ENCODE measurements at regions not wholly inside any gene's neighbourhood (a gene's known extent, or its start where the extent isn't known, plus 50 kb on each side); places are given as distances from the start of the nearest gene placed in this dataset.

DNA sequence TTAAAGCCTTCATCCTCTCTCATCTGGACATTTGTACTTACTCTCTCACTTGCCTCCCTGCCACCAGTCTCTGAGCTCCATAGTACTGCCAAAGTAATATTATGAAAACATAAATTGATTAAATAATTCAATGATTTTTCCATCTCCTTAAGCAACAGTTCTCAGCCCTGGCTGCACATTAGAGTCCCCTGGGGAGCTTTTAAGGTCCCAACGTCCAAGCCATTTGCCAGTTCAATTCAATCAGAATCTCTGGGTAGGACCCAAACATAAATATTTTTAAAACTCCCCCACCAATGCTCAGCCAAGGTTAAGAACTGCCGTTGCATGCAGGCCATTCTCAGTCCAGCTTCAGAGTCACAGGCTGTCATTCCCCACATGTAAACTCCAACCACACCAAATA lies 114.4 kb upstream of the BMAL1 start:
- H3K27ac ChIP-seq: no peak overlapping the region
- no peak for TF ChIP-seq ZFX (IDR thresholded peaks at IDR 0.05)
- TF ChIP-seq, protein P1, sequence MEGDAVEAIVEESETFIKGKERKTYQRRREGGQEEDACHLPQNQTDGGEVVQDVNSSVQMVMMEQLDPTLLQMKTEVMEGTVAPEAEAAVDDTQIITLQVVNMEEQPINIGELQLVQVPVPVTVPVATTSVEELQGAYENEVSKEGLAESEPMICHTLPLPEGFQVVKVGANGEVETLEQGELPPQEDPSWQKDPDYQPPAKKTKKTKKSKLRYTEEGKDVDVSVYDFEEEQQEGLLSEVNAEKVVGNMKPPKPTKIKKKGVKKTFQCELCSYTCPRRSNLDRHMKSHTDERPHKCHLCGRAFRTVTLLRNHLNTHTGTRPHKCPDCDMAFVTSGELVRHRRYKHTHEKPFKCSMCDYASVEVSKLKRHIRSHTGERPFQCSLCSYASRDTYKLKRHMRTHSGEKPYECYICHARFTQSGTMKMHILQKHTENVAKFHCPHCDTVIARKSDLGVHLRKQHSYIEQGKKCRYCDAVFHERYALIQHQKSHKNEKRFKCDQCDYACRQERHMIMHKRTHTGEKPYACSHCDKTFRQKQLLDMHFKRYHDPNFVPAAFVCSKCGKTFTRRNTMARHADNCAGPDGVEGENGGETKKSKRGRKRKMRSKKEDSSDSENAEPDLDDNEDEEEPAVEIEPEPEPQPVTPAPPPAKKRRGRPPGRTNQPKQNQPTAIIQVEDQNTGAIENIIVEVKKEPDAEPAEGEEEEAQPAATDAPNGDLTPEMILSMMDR (conservative IDR thresholded peaks at IDR 0.05): no peak

DNA sequence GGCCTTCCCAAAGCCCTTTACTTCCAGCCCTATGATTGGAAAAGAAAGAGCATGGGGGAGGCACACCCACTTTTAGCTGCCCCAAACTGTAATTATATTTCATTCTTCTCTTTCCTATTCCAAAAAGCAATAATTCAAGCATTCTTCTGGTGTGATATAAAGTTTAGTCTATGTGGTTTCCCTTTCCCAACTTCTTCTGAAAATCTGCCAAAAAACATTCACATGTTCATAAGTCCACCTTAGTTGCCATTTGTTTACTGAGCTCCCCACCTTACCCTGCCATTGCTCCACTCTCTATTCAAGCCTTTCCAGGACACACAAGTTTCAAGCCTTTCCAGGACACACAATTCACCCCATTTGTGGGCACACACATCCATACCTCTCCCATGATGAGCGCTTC lies 111.6 kb upstream of the BMAL1 start:
- no peak overlapping the region for H3K27ac ChIP-seq
- TF ChIP-seq, protein P1 (conservative IDR thresholded peaks at IDR 0.05): no peak
- no peak for TF ChIP-seq ZFX (IDR thresholded peaks at IDR 0.05)

- TF ChIP-seq ZFX (IDR thresholded peaks at IDR 0.05): no peak
- TF ChIP-seq, protein P1 (conservative IDR thresholded peaks at IDR 0.05): no peak
- H3K27ac ChIP-seq: no peak overlapping the region
Observed at GRCh38 chr11:13168271-13168670, 109.3 kb upstream of the BMAL1 start.

- H3K27ac ChIP-seq: no peak overlapping the region
- TF ChIP-seq ZFX (IDR thresholded peaks at IDR 0.05): no peak
- TF ChIP-seq, protein P1 (conservative IDR thresholded peaks at IDR 0.05): no peak
Observed at GRCh38 chr11:13169709-13170108, 107.9 kb upstream of the BMAL1 start.

DNA sequence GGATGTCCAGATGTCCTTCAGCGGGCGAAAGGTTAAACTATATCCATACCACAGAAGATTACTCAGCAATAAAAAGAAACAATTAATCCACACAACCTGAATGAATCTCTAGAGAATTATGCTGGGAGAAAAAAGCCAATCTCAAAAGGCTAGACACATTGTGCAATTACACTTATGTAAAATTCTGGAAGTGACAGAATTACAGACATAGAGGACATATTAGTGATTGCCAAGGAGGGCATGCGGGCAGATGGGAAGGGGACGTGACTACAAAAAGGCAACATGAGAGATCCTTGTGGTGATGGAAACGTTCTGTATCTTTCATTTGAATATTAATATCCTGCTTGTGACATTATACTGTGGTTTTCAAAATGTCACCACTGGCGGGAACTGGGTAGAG lies 103.5 kb upstream of the BMAL1 start:
- H3K27ac ChIP-seq: no peak overlapping the region
- TF ChIP-seq, protein P1 (conservative IDR thresholded peaks at IDR 0.05): no peak
- TF ChIP-seq ZFX (IDR thresholded peaks at IDR 0.05): no peak

DNA sequence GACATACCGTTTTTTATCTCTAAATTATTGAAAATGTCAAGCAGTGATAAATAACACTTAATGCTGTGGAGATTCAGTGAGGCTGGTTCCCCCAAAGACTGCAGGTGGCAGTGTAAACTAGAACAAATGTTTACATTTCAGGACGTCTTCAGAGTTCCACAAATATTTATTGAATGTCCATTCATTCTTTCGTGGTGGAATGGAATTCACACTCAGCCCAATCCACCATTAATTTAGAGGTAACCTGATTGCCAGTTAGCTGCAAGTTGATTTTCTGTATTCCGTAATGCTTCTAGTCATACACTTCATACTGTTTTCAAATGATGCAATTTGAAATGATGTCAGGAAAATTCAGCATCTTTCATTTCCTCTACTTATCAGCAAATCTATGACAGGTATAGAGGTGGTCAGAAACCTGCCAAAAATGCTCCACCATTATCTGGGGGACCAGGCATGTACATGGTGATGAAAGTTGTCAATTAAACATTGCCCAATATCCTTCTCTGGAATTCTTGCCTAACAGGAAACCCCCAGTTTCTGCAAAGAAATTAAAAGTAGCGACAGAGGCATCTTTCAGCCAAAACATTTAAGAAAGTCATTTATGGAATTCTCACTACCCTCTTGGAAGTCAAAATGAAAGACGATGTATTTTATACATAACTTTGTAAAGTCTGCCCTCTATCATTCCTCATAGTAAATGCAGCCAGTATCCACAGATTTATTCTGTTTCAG lies 94.3 kb upstream of the BMAL1 start:
- no peak for TF ChIP-seq ZFX (IDR thresholded peaks at IDR 0.05)
- TF ChIP-seq, protein P1 (conservative IDR thresholded peaks at IDR 0.05): peak; percentile 80
- no peak overlapping the region for H3K27ac ChIP-seq

- no peak overlapping the region for H3K27ac ChIP-seq
- TF ChIP-seq, protein P1 (conservative IDR thresholded peaks at IDR 0.05): no peak; the same call in 1 of the 2 replicates
- TF ChIP-seq ZFX (IDR thresholded peaks at IDR 0.05): no peak
Observed at GRCh38 chr11:13183826-13184196, 93.8 kb upstream of the BMAL1 start.
